ENCODE measurements at regions not wholly inside any gene's neighbourhood (a gene's known extent, or its start where the extent isn't known, plus 50 kb on each side); places are given as distances from the start of the nearest gene placed in this dataset.
"Not testable (repeated sequence)": the region's sequence is repeated elsewhere in the genome, so short reads cannot be mapped to it uniquely, and the experiment has no call there.

- no peak for TF ChIP-seq CTCF (IDR thresholded peaks at IDR 0.05; ENCODE audit: low read depth, low read length)
- peak overlapping the region; percentile 16 for H3K4me3 ChIP-seq (ENCODE audit: low read depth, low read length)
Observed at GRCh38 chr3:168806871-168807270, 711.1 kb upstream of the GOLIM4 start.

GRCh38 chr3:168803536-168803935, 707.8 kb upstream of the GOLIM4 start:
- no peak for TF ChIP-seq CTCF (IDR thresholded peaks at IDR 0.05; ENCODE audit: low read depth, low read length)

GRCh38 chr3:168802766-168803165, 707.0 kb upstream of the GOLIM4 start:
- H3K4me3 ChIP-seq (ENCODE audit: low read depth, low read length) = no peak overlapping the region
- no peak for TF ChIP-seq CTCF (IDR thresholded peaks at IDR 0.05; ENCODE audit: low read depth, low read length)

More at GRCh38 chr3:168803536-168803935, 707.8 kb upstream of the GOLIM4 start:
- H3K4me3 ChIP-seq (ENCODE audit: low read depth, low read length) = no peak overlapping the region

- no peak for TF ChIP-seq CTCF (IDR thresholded peaks at IDR 0.05; ENCODE audit: low read depth, low read length)
- no peak overlapping the region for H3K4me3 ChIP-seq (ENCODE audit: low read depth, low read length)
Observed at GRCh38 chr3:168801794-168802193, 706.1 kb upstream of the GOLIM4 start.

GRCh38 chr3:168796339-168796738, 700.6 kb upstream of the GOLIM4 start:
- TF ChIP-seq CTCF (IDR thresholded peaks at IDR 0.05; ENCODE audit: low read depth, low read length) = no peak
- no peak overlapping the region for H3K4me3 ChIP-seq (ENCODE audit: low read depth, low read length)

- TF ChIP-seq CTCF (IDR thresholded peaks at IDR 0.05; ENCODE audit: low read depth, low read length) = no peak
- H3K4me3 ChIP-seq (ENCODE audit: low read depth, low read length) = no peak overlapping the region
Observed at GRCh38 chr3:168794427-168794826, 698.7 kb upstream of the GOLIM4 start.

GRCh38 chr3:168782193-168782592, 686.5 kb upstream of the GOLIM4 start:
- no peak overlapping the region for H3K4me3 ChIP-seq (ENCODE audit: low read depth, low read length)
- no peak for TF ChIP-seq CTCF (IDR thresholded peaks at IDR 0.05; ENCODE audit: low read depth, low read length)

- not testable (repeated sequence) for H3K4me3 ChIP-seq (ENCODE audit: low read depth, low read length)
Observed at GRCh38 chr3:168779970-168780645, 684.4 kb upstream of the GOLIM4 start.
